A673 (cell line): ENCODE measurements at regions not wholly inside any gene's neighbourhood (a gene's known extent, or its start where the extent isn't known, plus 50 kb on each side); places are given as distances from the start of the nearest gene placed in this dataset.

ENCODE experiments used
- BruUV-seq: library from RNA; stranded (reverse); fragments of 400-500 nt; replicated peaks from 2 replicates; lab custom pipeline; 2021; lab: Mats Ljungman, UMichigan
- CTCF ChIA-PET: fragments of 300-600 bp; sonication (Branson Sonifier 250); formaldehyde crosslinking; loops from one replicate; lab custom pipeline; 2022; ENCODE audit warnings: antibody characterized with exemption; lab: Charles Lee
- POLR2A ChIA-PET: fragments of 300-600 bp; sonication (Branson Sonifier 250); formaldehyde crosslinking; loops from one replicate; lab custom pipeline; 2022; ENCODE audit warnings: antibody characterized with exemption; ENCODE audit not compliant: low non-redundant PET; lab: Charles Lee
- DNase-seq: peaks from one replicate; pipeline ENCODE4 v3.0.0-alpha.2; 2015; ENCODE audit warnings: low spot score
- H3K27ac ChIP-seq: fragments of 200-600 bp; sonication (generic); 2 replicates; pipeline ENCODE4 v1.5.1; 2016; ENCODE audit warnings: mixed run types, low read depth, mild to moderate bottlenecking, mixed read lengths, antibody characterized with exemption, low read length; ENCODE audit not compliant: poor library complexity, severe bottlenecking
- H3K27me3 ChIP-seq: fragments of 200-600 bp; sonication (generic); replicated peaks from 2 replicates; pipeline ENCODE4 v1.6.1; 2017; ENCODE audit warnings: mixed run types, low read depth, mild to moderate bottlenecking, mixed read lengths, antibody characterized with exemption, low read length; ENCODE audit not compliant: insufficient read depth, poor library complexity
- H3K36me3 ChIP-seq: fragments of 200-600 bp; sonication (generic); 2 replicates; pipeline ENCODE4 v1.6.1; 2016; ENCODE audit warnings: mixed run types, mild to moderate bottlenecking, mixed read lengths, antibody characterized with exemption, low read length; ENCODE audit not compliant: insufficient read depth, poor library complexity, severe bottlenecking
- H3K4me1 ChIP-seq: fragments of 200-600 bp; sonication (generic); 2 replicates; pipeline ENCODE4 v1.6.1; 2017; ENCODE audit warnings: mixed run types, mild to moderate bottlenecking, mixed read lengths, antibody characterized with exemption, low read length; ENCODE audit not compliant: insufficient read depth, poor library complexity, severe bottlenecking
- H3K4me3 ChIP-seq: fragments of 200-600 bp; sonication (generic); 2 replicates; pipeline ENCODE4 v1.5.1; 2016; ENCODE audit warnings: low read depth, mixed run types, mild to moderate bottlenecking, mixed read lengths, low read length; ENCODE audit not compliant: poor library complexity, severe bottlenecking
- H3K9me3 ChIP-seq: fragments of 200-600 bp; sonication (generic); 2 replicates; pipeline ENCODE4 v1.6.1; 2016; ENCODE audit warnings: mixed run types, low read depth, mild to moderate bottlenecking, mixed read lengths, antibody characterized with exemption, low read length; ENCODE audit not compliant: poor library complexity, severe bottlenecking
- EZH2 ChIP-seq: fragments of 200-600 bp; sonication (generic); IDR thresholded peaks from 2 replicates; pipeline ENCODE4 v1.6.1; 2017; ENCODE audit warnings: borderline replicate concordance, low read depth, mild to moderate bottlenecking, mixed read lengths, antibody characterized with exemption, low read length; ENCODE audit not compliant: poor library complexity, severe bottlenecking
- intact Hi-C: fragments of 100-400 bp; cut with micrococcal nuclease; formaldehyde crosslinking; loops from one replicate; pipeline ENCODE4 v1.10.0; 2022; ENCODE audit not compliant: unreplicated experiment
- TF ChIP-seq, protein P1 (sequence below): fragments of 300-800, 200-600 bp; sonication (generic); conservative IDR thresholded peaks from 2 replicates; pipeline ENCODE4 v1.5.1; 2017; ENCODE audit warnings: low read depth, mild to moderate bottlenecking, antibody characterized with exemption, low read length, moderate library complexity, mixed read lengths

DNA sequence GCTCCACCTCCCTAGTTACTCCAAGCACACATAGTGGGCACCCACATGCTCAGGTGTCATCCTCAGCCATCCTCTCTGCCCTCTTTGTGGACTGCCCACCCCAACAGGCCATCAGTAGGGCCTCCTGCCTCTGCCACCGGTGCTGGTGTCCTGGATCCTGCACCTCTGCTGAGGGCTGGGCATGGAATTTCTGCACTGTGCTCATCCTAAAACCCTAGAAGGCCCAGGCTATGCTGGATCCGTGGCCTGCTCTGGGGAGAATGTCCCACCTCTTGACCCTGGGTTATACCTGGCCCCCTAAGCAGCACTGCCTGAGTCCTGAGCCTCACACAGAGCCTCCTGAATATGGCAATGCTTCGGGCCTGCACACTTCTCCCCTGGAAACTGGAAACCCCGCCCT, 318.3 kb downstream of the MATN1 start:
- DNase-seq: no peak
- TF ChIP-seq, protein P1, sequence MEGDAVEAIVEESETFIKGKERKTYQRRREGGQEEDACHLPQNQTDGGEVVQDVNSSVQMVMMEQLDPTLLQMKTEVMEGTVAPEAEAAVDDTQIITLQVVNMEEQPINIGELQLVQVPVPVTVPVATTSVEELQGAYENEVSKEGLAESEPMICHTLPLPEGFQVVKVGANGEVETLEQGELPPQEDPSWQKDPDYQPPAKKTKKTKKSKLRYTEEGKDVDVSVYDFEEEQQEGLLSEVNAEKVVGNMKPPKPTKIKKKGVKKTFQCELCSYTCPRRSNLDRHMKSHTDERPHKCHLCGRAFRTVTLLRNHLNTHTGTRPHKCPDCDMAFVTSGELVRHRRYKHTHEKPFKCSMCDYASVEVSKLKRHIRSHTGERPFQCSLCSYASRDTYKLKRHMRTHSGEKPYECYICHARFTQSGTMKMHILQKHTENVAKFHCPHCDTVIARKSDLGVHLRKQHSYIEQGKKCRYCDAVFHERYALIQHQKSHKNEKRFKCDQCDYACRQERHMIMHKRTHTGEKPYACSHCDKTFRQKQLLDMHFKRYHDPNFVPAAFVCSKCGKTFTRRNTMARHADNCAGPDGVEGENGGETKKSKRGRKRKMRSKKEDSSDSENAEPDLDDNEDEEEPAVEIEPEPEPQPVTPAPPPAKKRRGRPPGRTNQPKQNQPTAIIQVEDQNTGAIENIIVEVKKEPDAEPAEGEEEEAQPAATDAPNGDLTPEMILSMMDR: no peak
- TF ChIP-seq EZH2: no peak
- intact Hi-C loops: no loop called here
- Histone ChIP-seq H3K36me3 (no peaks in the 10 kb centered on the region), H3K9me3 (no peaks in the 10 kb centered on the region), H3K27me3 (no peaks in the 10 kb centered on the region), H3K4me1 (peaks cover 19% of the 10 kb centered on the region), H3K27ac (no peak overlapping the region), H3K4me3 (no peak overlapping the region)
- CTCF ChIA-PET: no interaction called here
- POLR2A ChIA-PET: no interaction called here
- BruUV-seq: no TSS peak

DNA sequence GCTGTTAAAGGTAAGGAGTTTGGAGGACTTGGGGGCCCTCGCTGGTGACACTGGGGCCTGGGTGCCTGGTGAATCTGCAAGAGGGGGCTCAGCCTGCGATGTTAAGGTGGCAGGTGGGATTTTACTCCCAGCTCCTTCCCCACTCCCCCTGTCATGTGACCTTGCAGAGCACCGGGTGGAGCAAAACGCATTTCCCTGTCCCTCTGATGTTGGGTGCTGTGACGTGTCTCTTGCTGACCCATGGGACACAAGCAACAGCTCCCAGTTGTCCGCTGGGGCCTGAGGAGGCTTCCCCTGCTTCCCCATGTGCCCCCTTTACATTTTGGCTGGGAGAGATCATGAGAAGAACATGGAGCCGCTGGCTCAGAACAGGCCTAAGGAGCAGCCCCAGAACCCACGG, 319.0 kb downstream of the MATN1 start:
- TF ChIP-seq, protein P1: no peak
- TF ChIP-seq EZH2: no peak
- no peak for DNase-seq
- H3K4me1 ChIP-seq: peaks cover 19% of the 10 kb centered on the region
- no TSS peak for BruUV-seq
- no peaks in the 10 kb centered on the region for H3K36me3 ChIP-seq
- no peaks in the 10 kb centered on the region for H3K27me3 ChIP-seq
- no peak overlapping the region for H3K4me3 ChIP-seq
- ChIA-PET CTCF (no interaction called here), POLR2A (no interaction called here)
- intact Hi-C loops: no loop called here
- no peaks in the 10 kb centered on the region for H3K9me3 ChIP-seq
- no peak overlapping the region for H3K27ac ChIP-seq

DNA sequence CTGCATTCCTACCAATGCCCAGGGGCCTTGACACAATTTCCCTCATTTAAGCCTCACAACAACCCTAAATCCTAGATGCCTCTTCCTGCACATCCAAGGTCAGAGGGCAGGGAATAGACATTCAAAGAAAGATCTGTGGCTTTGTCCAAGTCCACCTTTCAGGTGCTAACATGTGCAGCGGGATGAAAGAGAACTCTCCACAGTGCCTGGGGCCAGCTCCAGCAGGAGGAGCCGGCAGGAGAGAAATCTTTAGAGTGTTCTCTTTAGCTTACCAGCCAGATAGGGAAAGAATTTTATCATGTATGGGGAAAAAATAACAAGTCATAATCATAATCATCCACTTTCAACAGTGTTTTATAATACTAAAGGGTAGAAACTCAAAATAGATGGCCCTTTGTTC, 319.7 kb downstream of the MATN1 start:
- TF ChIP-seq, protein P1: no peak
- TF ChIP-seq EZH2: no peak
- no peak for DNase-seq
- Histone ChIP-seq H3K36me3 (no peaks in the 10 kb centered on the region), H3K9me3 (no peaks in the 10 kb centered on the region), H3K4me1 (peaks cover 19% of the 10 kb centered on the region), H3K27ac (no peak overlapping the region), H3K4me3 (no peak overlapping the region), H3K27me3 (no peaks in the 10 kb centered on the region)
- no TSS peak for BruUV-seq
- POLR2A ChIA-PET: no interaction called here
- intact Hi-C loops: no loop called here
- CTCF ChIA-PET: no interaction called here
